Activated T-cell treated with anti-CD3 and anti-CD28 coated beads, Interleukin-2, amount 50 U/mL, for 72 hours (primary cell): ENCODE measurements at regions not wholly inside any gene's neighbourhood (a gene's known extent, or its start where the extent isn't known, plus 50 kb on each side); places are given as distances from the start of the nearest gene placed in this dataset.

Experiments
- ATAC-seq, 2 donors: fragments of 150-1000 bp; cut with Tn5 transposase; replicated peaks in 1 of 2; 2 replicates each; pipeline ENCODE4 v1.10.0; 2021; ENCODE audit warnings: moderate library complexity in 2 of 2, mild to moderate bottlenecking in 1 of 2
- DNase-seq, 2 donors: peaks; one replicate each; pipeline ENCODE4 v3.0.0; 2021 to 2022; ENCODE audit warnings: mixed read lengths in 1 of 2
- H3K27ac Mint-ChIP-seq: one replicate; pipeline ENCODE4 v1.8.0; 2022; ENCODE audit warnings: mild to moderate bottlenecking, moderate library complexity, mixed read lengths
- H3K27me3 Mint-ChIP-seq: one replicate; pipeline ENCODE4 v1.8.0; 2022; ENCODE audit warnings: low read depth, mixed read lengths
- H3K36me3 Mint-ChIP-seq, 2 donors: one replicate each; pipeline ENCODE4 v1.8.0; 2022; ENCODE audit warnings: mixed read lengths in 2 of 2, mild to moderate bottlenecking in 1 of 2; ENCODE audit not compliant: insufficient read depth in 2 of 2
- H3K4me1 Mint-ChIP-seq: one replicate; pipeline ENCODE4 v1.8.0; 2022; ENCODE audit warnings: low read depth, mixed read lengths
- H3K4me3 Mint-ChIP-seq, 2 donors: one replicate each; pipeline ENCODE4 v1.8.0; 2022; ENCODE audit warnings: mild to moderate bottlenecking in 2 of 2, mixed read lengths in 2 of 2, moderate library complexity in 2 of 2
- H3K9me3 Mint-ChIP-seq, 2 donors: one replicate each; pipeline ENCODE4 v1.8.0; 2022; ENCODE audit warnings: mixed read lengths in 2 of 2

GRCh38 chr10:91682912-91683311 lies 50.0 kb upstream of the PPP1R3C start:
- DNase-seq (no peak), ATAC-seq (no peak)
- Mint-ChIP-seq H3K4me1 (no peaks in the 10 kb centered on the region), H3K27ac (peak overlapping the region; percentile 16), H3K4me3 (no peak overlapping the region), H3K9me3 (no peaks in the 10 kb centered on the region), H3K27me3 (peaks cover 5% of the 10 kb centered on the region), H3K36me3 (no peaks in the 10 kb centered on the region)
